Spleen (tissue), 11 donors: ENCODE measurements at regions not wholly inside any gene's neighbourhood (a gene's known extent, or its start where the extent isn't known, plus 50 kb on each side); places are given as distances from the start of the nearest gene placed in this dataset.
"Not testable (repeated sequence)": the region's sequence is repeated elsewhere in the genome, so short reads cannot be mapped to it uniquely, and the experiment has no call there.

Source experiments
- DNase-seq: peaks from one replicate; pipeline ENCODE4 v3.0.0-alpha.2; 2020
- H3K27ac ChIP-seq, 8 donors: fragments of 200-600 bp; sonication (generic) in 7 of 8; 1 replicate in 4 of 8; 2 replicates in 4 of 8; pipeline versions ENCODE4 v1.5.0 to v1.8.0; 2016 to 2021; ENCODE audit warnings: inconsistent platforms in 4 of 8, mild to moderate bottlenecking in 4 of 8, moderate library complexity in 1 of 8
- H3K27me3 ChIP-seq, 7 donors: fragments of 200-600 bp; sonication (generic) in 6 of 7; replicated peaks in 1 of 7; 1 replicate in 4 of 7; 2 replicates in 3 of 7; pipeline versions ENCODE4 v1.5.0 to v1.8.0; 2016 to 2021; ENCODE audit warnings: inconsistent platforms in 3 of 7, mild to moderate bottlenecking in 1 of 7
- H3K36me3 ChIP-seq, 6 donors: fragments of 200-600 bp; sonication (generic) in 5 of 6; 1 replicate in 4 of 6; 2 replicates in 2 of 6; pipeline versions ENCODE4 v1.5.0 to v1.8.0; 2016 to 2021; ENCODE audit warnings: inconsistent platforms in 2 of 6
- H3K4me1 ChIP-seq, 6 donors: fragments of 200-600 bp; sonication (generic) in 5 of 6; 1 replicate in 3 of 6; 2 replicates in 3 of 6; pipeline versions ENCODE4 v1.5.0 to v1.8.0; 2016 to 2021; ENCODE audit warnings: inconsistent platforms in 3 of 6
- H3K4me3 ChIP-seq, 8 donors: fragments of 200-600 bp; sonication (generic) in 7 of 8; 1 replicate in 4 of 8; 2 replicates in 4 of 8; pipeline versions ENCODE4 v1.5.0 to v1.8.0; 2016 to 2021; ENCODE audit warnings: inconsistent platforms in 4 of 8, mild to moderate bottlenecking in 4 of 8, moderate library complexity in 2 of 8
- H3K9me3 ChIP-seq, 8 donors: fragments of 200-600 bp; sonication (generic) in 7 of 8; 1 replicate in 4 of 8; 2 replicates in 4 of 8; pipeline versions ENCODE4 v1.5.0 to v1.8.0; 2016 to 2021; ENCODE audit warnings: inconsistent platforms in 4 of 8
- CTCF ChIP-seq, 11 experiments: fragments of 200-600 bp in 7 of 11; fragments of 450-650 bp in 4 of 11; sonication (generic) in 4 of 11; IDR thresholded peaks in 8 of 11; conservative IDR thresholded peaks in 3 of 11; 1 replicate in 7 of 11; 2 replicates in 4 of 11; pipeline versions ENCODE4 v1.4.0 to v1.8.0; 2016 to 2021; ENCODE audit warnings: antibody characterized with exemption in 11 of 11, inconsistent platforms in 4 of 11, mild to moderate bottlenecking in 1 of 11
- POLR2A ChIP-seq, 3 donors: fragments of 450-650 bp; IDR thresholded peaks; one replicate each; pipeline ENCODE4 v1.5.1; 2017; ENCODE audit warnings: antibody characterized with exemption in 3 of 3, mild to moderate bottlenecking in 1 of 3
- POLR2AphosphoS5 ChIP-seq, 3 donors: sonication (generic); formaldehyde crosslinking; IDR thresholded peaks; one replicate each; pipeline ENCODE4 v1.5.1; 2017; ENCODE audit warnings: antibody characterized with exemption in 3 of 3
- WGBS, 5 donors: extraction: QIAGEN DNeasy Blood & Tissue Kit in 3 of 5; methylation state at CpG; one replicate each; pipeline versions ENCODE4 v1.1.5 to v1.1.7; 2013 to 2018; 5-methylcytosine and 5-hydroxymethylcytosine counted together
- intact Hi-C: fragments of 100-400 bp; cut with DNase I; formaldehyde crosslinking; loops from one replicate; pipeline ENCODE4 v1.15.0; 2023; ENCODE audit warnings: low total_unique reads
- donor health status: healthy with polysubstance abuse.
- donor health status: DM: no; HTN: no; CAD: no; lungs with moderate emphysema.
- donor health status: DM: no; HTN: no; CAD: no.
- donor health status: Bipolar disorder and iron deficiency.
- donor health status: healthy.
- donor health status: DM: no; HTN: no; CAD: no.
- donor health status: DM: yes; HTN: yes; CAD: no.

DNA sequence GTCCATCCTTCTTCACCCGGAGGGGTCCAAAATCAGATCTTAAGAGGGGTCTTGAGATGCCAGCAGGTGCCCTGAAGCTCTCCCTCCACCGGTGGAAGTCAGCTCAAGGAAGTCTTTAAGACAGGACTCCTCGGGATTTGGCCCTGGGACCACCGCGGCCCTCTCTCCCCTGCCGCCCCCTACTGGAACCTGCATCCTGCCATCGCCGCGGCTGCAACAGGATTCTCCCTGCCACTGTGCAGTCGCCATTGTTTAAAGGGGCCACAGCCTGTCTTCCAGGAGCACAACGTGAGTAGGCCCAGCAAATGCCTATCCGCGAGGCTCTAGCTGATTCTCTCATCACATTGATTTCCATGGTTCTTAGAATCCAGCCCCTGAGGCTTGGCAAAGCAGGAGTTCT is 324.3 kb downstream of the ZNF716 start:
- Histone ChIP-seq H3K27me3 (no peaks in the 10 kb centered on the region), H3K4me3 (no peak overlapping the region), H3K9me3 (peaks cover 0 to 95% (median 66%) of the 10 kb centered on the region in 8 donors), H3K4me1 (no peaks in the 10 kb centered on the region), H3K36me3 (no peaks in the 10 kb centered on the region), H3K27ac (no peak overlapping the region)
- TF ChIP-seq CTCF (IDR thresholded peaks at IDR 0.05 in 8 of 11, conservative IDR thresholded peaks at IDR 0.05 in 3 of 11) = no peak
- no peak for TF ChIP-seq POLR2A (IDR thresholded peaks at IDR 0.05)
- TF ChIP-seq POLR2AphosphoS5 (IDR thresholded peaks at IDR 0.05) = no peak
- intact Hi-C loops = no loop called here
- 86 to 95% (median 90%) methylated on average over 13 of the region's 13 CpGs for WGBS, 5 donors
- DNase-seq = no peak

- intact Hi-C loops = no loop called here
- Histone ChIP-seq H3K27ac (no peak overlapping the region), H3K36me3 (no peaks in the 10 kb centered on the region), H3K4me1 (no peaks in the 10 kb centered on the region), H3K4me3 (no peak overlapping the region), H3K27me3 (no peaks in the 10 kb centered on the region), H3K9me3 (peaks cover 0 to 92% (median 67%) of the 10 kb centered on the region in 8 donors)
- DNase-seq = no peak
- WGBS, 5 donors = 78 to 86% (median 83%) methylated on average over 13 to 17 of the region's 17 CpGs
- TF ChIP-seq POLR2AphosphoS5 (IDR thresholded peaks at IDR 0.05) = no peak
- TF ChIP-seq CTCF (IDR thresholded peaks at IDR 0.05 in 8 of 11, conservative IDR thresholded peaks at IDR 0.05 in 3 of 11) = no peak
- TF ChIP-seq POLR2A (IDR thresholded peaks at IDR 0.05) = no peak
Observed at GRCh38 chr7:57775396-57776088, 325.6 kb downstream of the ZNF716 start.

- H3K27me3 ChIP-seq, H3K27ac ChIP-seq, H3K4me3 ChIP-seq, H3K36me3 ChIP-seq, DNase-seq, intact Hi-C loops, H3K4me1 ChIP-seq: not testable (repeated sequence)
- WGBS, 5 donors = 91 to 94% (median 92%) methylated on average over 35 to 36 of the region's 36 CpGs
- peaks cover 0 to 91% (median 67%) of the 10 kb centered on the region in 8 donors for H3K9me3 ChIP-seq
Observed at GRCh38 chr7:57776136-57776856, 326.3 kb downstream of the ZNF716 start.

GRCh38 chr7:57789130-57789529 is 339.2 kb downstream of the ZNF716 start:
- no peaks in the 10 kb centered on the region for H3K27me3 ChIP-seq
- no peaks in the 10 kb centered on the region for H3K36me3 ChIP-seq
- WGBS, 5 donors = 84 to 89% (median 86%) methylated on average over 10 of the region's 10 CpGs
- DNase-seq = no peak
- H3K4me3 ChIP-seq = no peak overlapping the region
- TF ChIP-seq POLR2A (IDR thresholded peaks at IDR 0.05) = no peak
- TF ChIP-seq CTCF (IDR thresholded peaks at IDR 0.05 in 8 of 11, conservative IDR thresholded peaks at IDR 0.05 in 3 of 11) = no peak
- TF ChIP-seq POLR2AphosphoS5 (IDR thresholded peaks at IDR 0.05) = no peak
- no peaks in the 10 kb centered on the region for H3K4me1 ChIP-seq
- H3K9me3 ChIP-seq = peaks cover 0 to 38% (median 9%) of the 10 kb centered on the region in 8 donors
- no peak overlapping the region for H3K27ac ChIP-seq
- intact Hi-C loops = no loop called here
